Pons (tissue), 1 donor: ENCODE measurements at regions not wholly inside any gene's neighbourhood (a gene's known extent, or its start where the extent isn't known, plus 50 kb on each side); places are given as distances from the start of the nearest gene placed in this dataset.

Source experiments
- DNase-seq: peaks from one replicate; pipeline ENCODE4 v3.0.0-alpha.2; 2016; ENCODE audit warnings: low spot score

GRCh38 chr2:105451571-105452166 lies 52.8 kb upstream of the FHL2 start:
- DNase-seq, result no peak

- no peak for DNase-seq
Observed at GRCh38 chr2:105450471-105450870, 51.6 kb upstream of the FHL2 start.

- DNase-seq, result no peak
Observed at GRCh38 chr2:105449076-105449475, 50.2 kb upstream of the FHL2 start.
